Prostate gland (tissue), 2 donors: ENCODE measurements at regions not wholly inside any gene's neighbourhood (a gene's known extent, or its start where the extent isn't known, plus 50 kb on each side); places are given as distances from the start of the nearest gene placed in this dataset.

Source experiments
- DNase-seq: peaks from one replicate; pipeline ENCODE4 v3.0.0-alpha.2; 2019; ENCODE audit warnings: low spot score
- H3K27ac ChIP-seq, 2 donors: fragments of 200-600 bp; sonication (generic); 2 replicates each; pipeline ENCODE4 v1.5.1; 2017 to 2019
- H3K27me3 ChIP-seq: fragments of 200-600 bp; sonication (generic); replicated peaks from 2 replicates; pipeline ENCODE4 v1.5.1; 2019; ENCODE audit not compliant: insufficient read depth
- H3K36me3 ChIP-seq, 2 donors: fragments of 200-600 bp; sonication (generic); 1 replicate in 1 of 2; 2 replicates in 1 of 2; pipeline versions ENCODE4 v1.5.1 to v1.8.1; 2017 to 2019
- H3K4me1 ChIP-seq: fragments of 200-600 bp; sonication (generic); replicated peaks from 2 replicates; pipeline ENCODE4 v1.5.1; 2019
- H3K4me3 ChIP-seq, 2 donors: fragments of 200-600 bp; sonication (generic); 2 replicates each; pipeline ENCODE4 v1.5.1; 2017 to 2019
- H3K9me3 ChIP-seq: fragments of 200-600 bp; sonication (generic); 2 replicates; pipeline ENCODE4 v1.5.1; 2017
- POLR2A ChIP-seq: fragments of 450-650 bp; IDR thresholded peaks from one replicate; pipeline ENCODE4 v1.6.1; 2016; ENCODE audit warnings: antibody characterized with exemption, mild to moderate bottlenecking
- POLR2AphosphoS5 ChIP-seq: sonication (generic); formaldehyde crosslinking; IDR thresholded peaks from one replicate; pipeline ENCODE4 v1.6.1; 2017; ENCODE audit warnings: antibody characterized with exemption
- WGBS: methylation state at CpG from one replicate; pipeline ENCODE4 v1.1.5; 2018; 5-methylcytosine and 5-hydroxymethylcytosine counted together
- intact Hi-C: fragments of 100-400 bp; cut with DNase I; formaldehyde crosslinking; loops from one replicate; pipeline ENCODE4 v1.14.2; 2022
- TF ChIP-seq, protein P1 (sequence below), 4 experiments: fragments of 200-600 bp in 2 of 4; fragments of 450-650 bp in 2 of 4; sonication (generic) in 2 of 4; IDR thresholded peaks; 1 replicate in 3 of 4; 2 replicates in 1 of 4; pipeline ENCODE4 v1.5.1; 2016 to 2019; ENCODE audit warnings: antibody characterized with exemption in 4 of 4, mild to moderate bottlenecking in 2 of 4, moderate library complexity in 2 of 4

DNA sequence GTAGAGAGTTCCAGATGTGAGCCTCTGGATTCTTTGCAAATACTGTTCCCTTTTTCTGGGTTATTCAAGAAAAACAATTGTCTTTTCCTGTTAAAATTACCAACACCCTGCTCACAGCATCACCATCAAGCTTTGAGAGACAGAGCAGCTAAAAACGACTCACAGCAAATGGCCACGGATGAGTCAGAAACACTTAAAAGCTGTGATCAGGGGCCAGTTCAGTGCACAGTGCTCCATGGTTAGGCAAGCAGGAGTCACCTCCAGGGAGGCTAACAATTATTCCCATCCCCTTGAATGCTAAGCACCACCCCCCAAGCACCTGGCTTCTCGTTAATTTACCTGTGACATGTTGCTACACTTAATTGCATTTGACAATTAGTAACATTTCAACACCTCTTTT is 128.4 kb upstream of the CAMK1G start:
- TF ChIP-seq, protein P1, sequence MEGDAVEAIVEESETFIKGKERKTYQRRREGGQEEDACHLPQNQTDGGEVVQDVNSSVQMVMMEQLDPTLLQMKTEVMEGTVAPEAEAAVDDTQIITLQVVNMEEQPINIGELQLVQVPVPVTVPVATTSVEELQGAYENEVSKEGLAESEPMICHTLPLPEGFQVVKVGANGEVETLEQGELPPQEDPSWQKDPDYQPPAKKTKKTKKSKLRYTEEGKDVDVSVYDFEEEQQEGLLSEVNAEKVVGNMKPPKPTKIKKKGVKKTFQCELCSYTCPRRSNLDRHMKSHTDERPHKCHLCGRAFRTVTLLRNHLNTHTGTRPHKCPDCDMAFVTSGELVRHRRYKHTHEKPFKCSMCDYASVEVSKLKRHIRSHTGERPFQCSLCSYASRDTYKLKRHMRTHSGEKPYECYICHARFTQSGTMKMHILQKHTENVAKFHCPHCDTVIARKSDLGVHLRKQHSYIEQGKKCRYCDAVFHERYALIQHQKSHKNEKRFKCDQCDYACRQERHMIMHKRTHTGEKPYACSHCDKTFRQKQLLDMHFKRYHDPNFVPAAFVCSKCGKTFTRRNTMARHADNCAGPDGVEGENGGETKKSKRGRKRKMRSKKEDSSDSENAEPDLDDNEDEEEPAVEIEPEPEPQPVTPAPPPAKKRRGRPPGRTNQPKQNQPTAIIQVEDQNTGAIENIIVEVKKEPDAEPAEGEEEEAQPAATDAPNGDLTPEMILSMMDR (IDR thresholded peaks at IDR 0.05), result no peak
- TF ChIP-seq POLR2A (no peak), POLR2AphosphoS5 (no peak)
- Histone ChIP-seq H3K9me3 (no peaks in the 10 kb centered on the region), H3K27me3 (no peaks in the 10 kb centered on the region), H3K36me3 (no peaks in the 10 kb centered on the region), H3K4me3 (no peak overlapping the region), H3K4me1 (no peaks in the 10 kb centered on the region), H3K27ac (no peak overlapping the region)
- DNase-seq, result no peak
- WGBS, result 57% methylated on average over 3 of the region's 3 CpGs
- intact Hi-C loops, result no loop called here

DNA sequence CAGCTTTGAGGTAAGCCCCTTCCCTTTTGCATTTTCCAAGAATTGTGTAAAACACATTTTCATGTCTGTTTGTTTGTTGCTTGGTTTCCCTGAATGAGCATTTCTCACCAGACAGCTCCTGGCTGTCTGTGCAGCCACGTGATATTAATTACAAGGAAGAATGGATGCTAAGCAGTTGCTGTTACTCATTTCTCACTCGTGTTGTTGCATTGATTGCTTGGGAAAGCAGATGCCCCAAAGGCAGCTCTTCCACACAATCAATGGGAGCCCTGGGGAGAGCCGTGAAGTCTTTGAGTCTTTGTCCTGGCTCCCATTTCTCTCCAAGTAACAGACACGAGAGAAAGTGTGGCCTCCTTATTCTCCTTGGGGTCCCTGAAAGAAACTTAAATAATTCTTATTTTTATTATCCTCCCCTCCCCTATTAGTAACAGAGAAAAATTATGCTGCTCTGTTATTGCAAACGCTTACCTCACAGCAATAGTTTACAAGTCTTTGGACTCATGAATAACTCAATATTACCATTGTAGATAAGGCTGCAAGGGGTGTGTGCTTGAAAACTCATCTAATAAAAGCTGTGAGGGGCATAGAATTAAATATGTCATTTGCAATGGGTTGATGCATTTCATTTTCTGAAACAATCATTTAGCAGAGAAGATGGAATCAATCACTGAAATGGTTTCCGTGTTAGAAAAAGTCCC is 127.7 kb upstream of the CAMK1G start:
- intact Hi-C loops, result no loop called here
- H3K4me1 ChIP-seq, result no peaks in the 10 kb centered on the region
- H3K27ac ChIP-seq, result no peak overlapping the region
- WGBS, result 58% methylated on average over 6 of the region's 6 CpGs
- DNase-seq, result no peak
- no peaks in the 10 kb centered on the region for H3K9me3 ChIP-seq
- no peak overlapping the region for H3K4me3 ChIP-seq
- H3K36me3 ChIP-seq, result no peaks in the 10 kb centered on the region
- TF ChIP-seq, protein P1 (IDR thresholded peaks at IDR 0.05), result no peak
- no peak for TF ChIP-seq POLR2AphosphoS5
- TF ChIP-seq POLR2A, result no peak
- no peaks in the 10 kb centered on the region for H3K27me3 ChIP-seq

DNA sequence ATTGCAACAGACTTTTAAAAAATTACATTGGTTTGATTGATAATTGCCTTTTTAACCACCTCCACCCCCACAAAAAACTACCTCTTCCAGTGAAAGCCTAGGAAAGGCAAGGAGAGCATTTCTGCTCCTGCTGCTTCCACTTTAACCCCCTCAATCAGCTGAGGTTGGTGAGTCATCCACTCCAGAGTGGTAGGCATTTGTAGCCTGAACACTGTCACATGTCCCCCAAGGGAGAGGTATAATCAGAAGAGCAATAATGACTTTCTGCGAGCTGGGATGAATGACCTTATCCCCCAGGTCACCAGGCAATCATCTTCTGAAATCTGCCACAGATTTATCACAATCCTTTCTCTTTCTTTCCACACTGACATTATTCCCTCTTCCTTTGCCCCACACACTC is 126.6 kb upstream of the CAMK1G start:
- Histone ChIP-seq H3K36me3 (no peaks in the 10 kb centered on the region), H3K27ac (no peak overlapping the region), H3K4me3 (no peak overlapping the region), H3K4me1 (no peaks in the 10 kb centered on the region), H3K9me3 (no peaks in the 10 kb centered on the region), H3K27me3 (no peaks in the 10 kb centered on the region)
- intact Hi-C loops, result no loop called here
- WGBS, result 60% methylated on average over 1 of the region's 1 CpG
- TF ChIP-seq POLR2AphosphoS5 (no peak), POLR2A (no peak)
- TF ChIP-seq, protein P1 (IDR thresholded peaks at IDR 0.05), result no peak
- DNase-seq, result no peak

DNA sequence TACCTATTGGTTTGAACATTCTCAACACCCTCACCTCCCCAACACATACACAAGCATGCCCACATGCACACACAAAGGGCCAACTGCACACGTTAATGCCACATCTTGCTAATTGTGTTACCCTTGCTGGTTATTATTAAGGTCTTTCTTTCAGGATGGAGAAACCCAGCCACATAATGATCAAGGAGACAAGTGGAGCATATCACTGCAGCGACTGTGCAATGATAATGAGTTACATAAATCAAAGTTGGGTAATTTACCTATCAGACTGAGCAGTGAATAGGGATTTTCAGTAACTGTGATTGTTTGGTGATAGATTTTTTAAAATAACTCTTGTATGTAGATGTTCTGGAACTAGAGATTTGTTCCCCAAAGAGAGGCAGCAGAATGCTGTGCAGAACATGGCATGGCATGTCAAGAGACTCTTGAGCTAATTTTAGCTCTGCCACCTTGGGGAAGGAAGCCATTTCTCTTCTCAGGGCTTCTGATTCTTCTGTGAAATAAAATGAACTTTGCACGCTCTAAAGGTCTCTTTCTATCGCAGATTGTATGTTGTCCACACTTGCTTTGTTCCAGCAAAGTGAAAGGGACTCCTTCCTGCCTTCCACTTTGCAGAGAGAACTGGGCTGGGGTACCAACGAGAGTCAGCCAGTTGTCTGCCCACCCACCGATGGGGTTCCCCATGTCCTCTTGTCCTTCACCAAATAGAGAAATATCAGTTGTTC is 126.0 kb upstream of the CAMK1G start:
- TF ChIP-seq POLR2AphosphoS5 (no peak), POLR2A (no peak)
- TF ChIP-seq, protein P1 (IDR thresholded peaks at IDR 0.05), result no peak
- Histone ChIP-seq H3K27ac (no peak overlapping the region), H3K9me3 (no peaks in the 10 kb centered on the region), H3K4me1 (no peaks in the 10 kb centered on the region), H3K27me3 (no peaks in the 10 kb centered on the region), H3K36me3 (no peaks in the 10 kb centered on the region), H3K4me3 (no peak overlapping the region)
- WGBS, result 82% methylated on average over 6 of the region's 6 CpGs
- DNase-seq, result no peak
- intact Hi-C loops, result no loop called here

DNA sequence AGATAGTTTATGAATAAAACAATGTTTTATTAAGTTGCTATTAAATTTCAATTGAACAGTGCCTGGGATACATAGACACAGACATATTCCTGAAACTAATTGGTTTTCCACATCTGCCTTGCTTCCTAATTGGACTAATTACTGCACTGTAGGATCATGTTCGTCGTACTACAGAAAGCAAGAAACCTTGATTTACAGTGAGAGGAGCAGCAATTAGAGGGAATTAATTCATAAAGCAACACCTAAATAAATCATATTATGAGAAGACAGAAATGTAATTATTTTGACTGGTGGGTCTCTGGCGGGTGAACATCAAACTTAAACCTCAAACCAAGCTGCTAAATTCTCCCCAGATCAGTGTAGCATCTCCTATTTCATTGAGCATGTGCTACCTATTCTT is 124.6 kb upstream of the CAMK1G start:
- intact Hi-C loops, result no loop called here
- 88% methylated on average over 3 of the region's 3 CpGs for WGBS
- TF ChIP-seq POLR2AphosphoS5 (no peak), POLR2A (no peak)
- TF ChIP-seq, protein P1 (IDR thresholded peaks at IDR 0.05), result no peak
- Histone ChIP-seq H3K27me3 (no peaks in the 10 kb centered on the region), H3K27ac (no peak overlapping the region), H3K9me3 (no peaks in the 10 kb centered on the region), H3K4me3 (no peak overlapping the region), H3K4me1 (no peaks in the 10 kb centered on the region), H3K36me3 (no peaks in the 10 kb centered on the region)
- no peak for DNase-seq
